ENCODE measurements at regions not wholly inside any gene's neighbourhood (a gene's known extent, or its start where the extent isn't known, plus 50 kb on each side); places are given as distances from the start of the nearest gene placed in this dataset.

DNA sequence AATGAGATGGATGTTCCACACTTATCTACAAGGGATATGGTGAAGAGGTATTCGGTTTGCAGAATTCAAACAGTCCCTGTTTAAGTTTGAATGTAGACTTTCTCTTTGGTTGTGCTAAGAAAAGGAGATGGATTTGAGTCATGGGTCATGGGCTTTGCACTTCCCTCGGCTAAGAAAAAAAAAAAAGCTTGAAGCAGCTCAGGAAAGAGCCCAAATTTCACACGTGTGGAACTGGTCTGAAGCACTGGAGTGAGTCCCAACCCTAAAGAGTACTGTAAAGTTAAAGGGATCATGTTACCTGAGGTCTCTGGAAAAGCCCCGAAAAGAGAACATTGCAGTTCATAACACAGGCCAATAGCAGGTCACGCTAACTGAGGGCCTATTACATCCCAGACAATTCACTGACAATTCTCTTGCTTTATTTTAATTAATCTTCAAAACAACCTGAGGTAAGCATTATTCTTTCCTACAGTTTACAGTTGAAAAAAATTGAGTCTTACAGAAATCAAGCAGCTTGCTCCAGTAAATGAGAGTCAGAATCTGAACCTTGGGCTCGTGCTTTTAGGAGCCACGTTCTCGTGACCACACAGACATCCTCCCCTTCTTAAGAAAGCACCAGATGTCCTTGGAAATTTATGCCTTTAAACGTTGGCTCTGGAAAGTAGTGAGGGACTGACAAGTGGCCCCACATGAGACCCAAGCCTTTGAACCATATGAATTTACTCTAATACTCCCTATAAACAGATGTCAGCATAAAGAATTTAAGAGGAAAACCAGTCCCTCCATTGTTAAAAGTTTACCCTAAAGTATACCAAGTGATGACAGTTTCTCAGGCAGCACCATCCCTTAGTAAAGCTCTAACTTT is 89.3 kb downstream of the MAD2L1 start:
- no peak for ATAC-seq
- POLR2A ChIA-PET (ENCODE audit: unreplicated experiment): no interaction called here

GRCh38 chr4:119971431-119972084 is 95.1 kb downstream of the MAD2L1 start:
- BruUV-seq (replicated peaks): no TSS peak
- TF ChIP-seq EZH2phosphoT487 (IDR thresholded peaks at IDR 0.05; ENCODE audit: borderline replicate concordance, low read length) (no peak), EZH2 (IDR thresholded peaks at IDR 0.05; ENCODE audit: low read length, unreplicated experiment) (no peak)
- TF ChIP-seq, protein P1, sequence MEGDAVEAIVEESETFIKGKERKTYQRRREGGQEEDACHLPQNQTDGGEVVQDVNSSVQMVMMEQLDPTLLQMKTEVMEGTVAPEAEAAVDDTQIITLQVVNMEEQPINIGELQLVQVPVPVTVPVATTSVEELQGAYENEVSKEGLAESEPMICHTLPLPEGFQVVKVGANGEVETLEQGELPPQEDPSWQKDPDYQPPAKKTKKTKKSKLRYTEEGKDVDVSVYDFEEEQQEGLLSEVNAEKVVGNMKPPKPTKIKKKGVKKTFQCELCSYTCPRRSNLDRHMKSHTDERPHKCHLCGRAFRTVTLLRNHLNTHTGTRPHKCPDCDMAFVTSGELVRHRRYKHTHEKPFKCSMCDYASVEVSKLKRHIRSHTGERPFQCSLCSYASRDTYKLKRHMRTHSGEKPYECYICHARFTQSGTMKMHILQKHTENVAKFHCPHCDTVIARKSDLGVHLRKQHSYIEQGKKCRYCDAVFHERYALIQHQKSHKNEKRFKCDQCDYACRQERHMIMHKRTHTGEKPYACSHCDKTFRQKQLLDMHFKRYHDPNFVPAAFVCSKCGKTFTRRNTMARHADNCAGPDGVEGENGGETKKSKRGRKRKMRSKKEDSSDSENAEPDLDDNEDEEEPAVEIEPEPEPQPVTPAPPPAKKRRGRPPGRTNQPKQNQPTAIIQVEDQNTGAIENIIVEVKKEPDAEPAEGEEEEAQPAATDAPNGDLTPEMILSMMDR (conservative IDR thresholded peaks at IDR 0.05; ENCODE audit: low read depth, low read length): no peak
- H3F3A ChIP-seq (ENCODE audit: low read length, unreplicated experiment): no peaks in the 10 kb centered on the region
- no peak overlapping the region for H3K27ac ChIP-seq (ENCODE audit: low read length)
- no peaks in the 10 kb centered on the region for H3K4me1 ChIP-seq (ENCODE audit: insufficient read depth, low read length)
- ChIA-PET CTCF (no interaction called here), POLR2A (ENCODE audit: unreplicated experiment) (no interaction called here)
- H3K27me3 ChIP-seq (ENCODE audit: low read length): no peaks in the 10 kb centered on the region
- DNase-seq: no peak
- no peaks in the 10 kb centered on the region for H3K79me2 ChIP-seq (ENCODE audit: low read length)
- intact Hi-C loops (cut with micrococcal nuclease): no loop called here
- no peak overlapping the region for H3K9ac ChIP-seq (ENCODE audit: low read length)
- H4K20me1 ChIP-seq (ENCODE audit: low read length): no peaks in the 10 kb centered on the region
- no peak overlapping the region for H2AFZ ChIP-seq (ENCODE audit: low read length)
- ATAC-seq: no peak
- H3K4me2 ChIP-seq (ENCODE audit: low read length): no peak overlapping the region
- no peak overlapping the region for H3K4me3 ChIP-seq (ENCODE audit: low read length)
- H3K9me2 ChIP-seq (replicated peaks; ENCODE audit: low read length): no peaks in the 10 kb centered on the region
- H3K9me3 ChIP-seq (ENCODE audit: low read length): no peaks in the 10 kb centered on the region
- H3K36me3 ChIP-seq (ENCODE audit: low read depth, low read length): no peaks in the 10 kb centered on the region

More for the DNA sequence above, 89.3 kb downstream of the MAD2L1 start:
- Histone ChIP-seq H3K4me2 (ENCODE audit: low read length) (no peak overlapping the region), H3K27me3 (ENCODE audit: low read length) (no peaks in the 10 kb centered on the region), H3K4me3 (ENCODE audit: low read length) (no peak overlapping the region), H3K9me3 (ENCODE audit: low read length) (no peaks in the 10 kb centered on the region), H3K4me1 (ENCODE audit: insufficient read depth, low read length) (no peaks in the 10 kb centered on the region), H3K27ac (ENCODE audit: low read length) (no peak overlapping the region), H4K20me1 (ENCODE audit: low read length) (no peaks in the 10 kb centered on the region), H3F3A (ENCODE audit: low read length, unreplicated experiment) (no peaks in the 10 kb centered on the region), H3K9ac (ENCODE audit: low read length) (no peak overlapping the region), H3K79me2 (ENCODE audit: low read length) (no peaks in the 10 kb centered on the region), H3K9me2 (replicated peaks; ENCODE audit: low read length) (no peaks in the 10 kb centered on the region), H3K36me3 (ENCODE audit: low read depth, low read length) (no peaks in the 10 kb centered on the region), H2AFZ (ENCODE audit: low read length) (no peak overlapping the region)
- no peak for TF ChIP-seq EZH2phosphoT487 (IDR thresholded peaks at IDR 0.05; ENCODE audit: borderline replicate concordance, low read length)
- TF ChIP-seq EZH2 (IDR thresholded peaks at IDR 0.05; ENCODE audit: low read length, unreplicated experiment): no peak
- TF ChIP-seq, protein P1 (conservative IDR thresholded peaks at IDR 0.05; ENCODE audit: low read depth, low read length): no peak
- intact Hi-C loops (cut with micrococcal nuclease): no loop called here
- no peak for DNase-seq
- CTCF ChIA-PET: no interaction called here
- BruUV-seq (replicated peaks): no TSS peak

- Histone ChIP-seq H3K9ac (ENCODE audit: low read length) (no peak overlapping the region), H3K36me3 (ENCODE audit: low read depth, low read length) (no peaks in the 10 kb centered on the region), H4K20me1 (ENCODE audit: low read length) (no peaks in the 10 kb centered on the region), H3K4me3 (ENCODE audit: low read length) (no peak overlapping the region), H3F3A (ENCODE audit: low read length, unreplicated experiment) (no peaks in the 10 kb centered on the region), H3K4me2 (ENCODE audit: low read length) (no peak overlapping the region), H3K4me1 (ENCODE audit: insufficient read depth, low read length) (no peaks in the 10 kb centered on the region), H3K9me2 (replicated peaks; ENCODE audit: low read length) (no peaks in the 10 kb centered on the region), H3K9me3 (ENCODE audit: low read length) (no peaks in the 10 kb centered on the region), H3K27ac (ENCODE audit: low read length) (no peak overlapping the region), H2AFZ (ENCODE audit: low read length) (no peak overlapping the region), H3K27me3 (ENCODE audit: low read length) (no peaks in the 10 kb centered on the region), H3K79me2 (ENCODE audit: low read length) (no peaks in the 10 kb centered on the region)
- TF ChIP-seq EZH2 (IDR thresholded peaks at IDR 0.05; ENCODE audit: low read length, unreplicated experiment) (no peak), EZH2phosphoT487 (IDR thresholded peaks at IDR 0.05; ENCODE audit: borderline replicate concordance, low read length) (no peak)
- TF ChIP-seq, protein P1 (conservative IDR thresholded peaks at IDR 0.05; ENCODE audit: low read depth, low read length): no peak
- intact Hi-C loops (cut with micrococcal nuclease): no loop called here
- ChIA-PET CTCF (no interaction called here), POLR2A (ENCODE audit: unreplicated experiment) (no interaction called here)
- no TSS peak for BruUV-seq (replicated peaks)
- no peak for ATAC-seq
- no peak for DNase-seq
Observed at GRCh38 chr4:119962631-119963030, 104.0 kb downstream of the MAD2L1 start.
